Liver (tissue), 8 donors: ENCODE measurements at regions not wholly inside any gene's neighbourhood (a gene's known extent, or its start where the extent isn't known, plus 50 kb on each side); places are given as distances from the start of the nearest gene placed in this dataset.

Source experiments
- DNase-seq: peaks from one replicate; pipeline ENCODE4 v3.0.0-alpha.2; 2017; ENCODE audit warnings: low spot score
- H3K27ac ChIP-seq, 2 donors: one replicate each; pipeline ENCODE4 v1.7.0; 2013; ENCODE audit warnings: inconsistent platforms in 2 of 2, low read length in 2 of 2, control low read depth in 1 of 2, low read depth in 1 of 2, mild to moderate bottlenecking in 1 of 2
- H3K27me3 ChIP-seq, 4 donors: one replicate each; pipeline versions ENCODE4 v1.6.1 to v1.7.0; 2013; ENCODE audit warnings: low read length in 3 of 4, inconsistent platforms in 1 of 4, mild to moderate bottlenecking in 1 of 4, moderate library complexity in 1 of 4; ENCODE audit not compliant: control insufficient read depth in 4 of 4, insufficient read depth in 4 of 4
- H3K36me3 ChIP-seq, 4 donors: one replicate each; pipeline versions ENCODE4 v1.6.1 to v1.7.0; 2013; ENCODE audit warnings: low read length in 3 of 4, mild to moderate bottlenecking in 3 of 4, low read depth in 1 of 4, moderate library complexity in 1 of 4; ENCODE audit not compliant: control insufficient read depth in 4 of 4, insufficient read depth in 3 of 4
- H3K4me1 ChIP-seq, 4 donors: one replicate each; pipeline versions ENCODE4 v1.6.1 to v1.7.0; 2013; ENCODE audit warnings: low read length in 3 of 4, mild to moderate bottlenecking in 3 of 4, moderate library complexity in 1 of 4; ENCODE audit not compliant: control insufficient read depth in 4 of 4, insufficient read depth in 4 of 4
- H3K4me3 ChIP-seq, 3 donors: one replicate each; pipeline versions ENCODE4 v1.6.1 to v1.7.0; 2013; ENCODE audit warnings: low read length in 3 of 3, control low read depth in 1 of 3, low read depth in 1 of 3, mild to moderate bottlenecking in 1 of 3
- H3K9ac ChIP-seq, 2 donors: one replicate each; pipeline ENCODE4 v1.7.0; 2013; ENCODE audit warnings: low read length in 2 of 2, mild to moderate bottlenecking in 2 of 2, moderate library complexity in 2 of 2, control low read depth in 1 of 2, low read depth in 1 of 2
- H3K9me3 ChIP-seq, 4 donors: one replicate each; pipeline versions ENCODE4 v1.6.1 to v1.7.0; 2013; ENCODE audit warnings: low read length in 3 of 4; ENCODE audit not compliant: control insufficient read depth in 4 of 4
- CTCF ChIP-seq: fragments of 150-350 bp; IDR thresholded peaks from 2 replicates; pipeline ENCODE4 v1.5.1; 2017; ENCODE audit warnings: improper control_type of control experiment, low read depth, low read length; ENCODE audit not compliant: missing input control
- EGR1 ChIP-seq, 2 donors: IDR thresholded peaks; 2 replicates each; pipeline ENCODE4 v1.6.1; 2016 to 2018; ENCODE audit warnings: antibody characterized with exemption in 2 of 2, low read depth in 2 of 2
- FOXA1 ChIP-seq: IDR thresholded peaks from 2 replicates; pipeline ENCODE4 v1.6.1; 2016; ENCODE audit warnings: antibody characterized with exemption
- GABPA ChIP-seq, 2 donors: IDR thresholded peaks in 1 of 2; conservative IDR thresholded peaks in 1 of 2; 2 replicates each; pipeline ENCODE4 v1.6.1; 2016; ENCODE audit warnings: antibody characterized with exemption in 2 of 2, mild to moderate bottlenecking in 1 of 2, moderate library complexity in 1 of 2
- HNF4A ChIP-seq, 2 donors: conservative IDR thresholded peaks; 2 replicates each; pipeline ENCODE4 v1.6.1; 2016; ENCODE audit warnings: antibody characterized with exemption in 2 of 2, mild to moderate bottlenecking in 2 of 2
- JUND ChIP-seq, 2 donors: IDR thresholded peaks; 2 replicates each; pipeline ENCODE4 v1.6.1; 2016; ENCODE audit warnings: antibody characterized with exemption in 2 of 2
- NR2F2 ChIP-seq: IDR thresholded peaks from 2 replicates; pipeline ENCODE4 v1.6.1; 2016; ENCODE audit warnings: antibody characterized with exemption
- REST ChIP-seq: IDR thresholded peaks from 2 replicates; pipeline ENCODE4 v1.6.1; 2016; ENCODE audit warnings: antibody characterized with exemption, mild to moderate bottlenecking
- RXRA ChIP-seq, 2 donors: IDR thresholded peaks; 2 replicates each; pipeline ENCODE4 v1.6.1; 2017 to 2018; ENCODE audit warnings: antibody characterized with exemption in 2 of 2, mild to moderate bottlenecking in 1 of 2
- SP1 ChIP-seq: IDR thresholded peaks from 2 replicates; pipeline ENCODE4 v1.6.1; 2018; ENCODE audit warnings: antibody characterized with exemption, mild to moderate bottlenecking
- YY1 ChIP-seq: IDR thresholded peaks from 2 replicates; pipeline ENCODE4 v1.6.1; 2016; ENCODE audit warnings: antibody characterized with exemption, mild to moderate bottlenecking
- WGBS: extraction: QIAGEN DNeasy Blood & Tissue Kit; methylation state at CpG from one replicate; pipeline ENCODE4 v1.1.7; 2013; 5-methylcytosine and 5-hydroxymethylcytosine counted together
- TF ChIP-seq, protein P1 (sequence below): IDR thresholded peaks from 2 replicates; pipeline ENCODE4 v1.6.1; 2016; ENCODE audit warnings: antibody characterized with exemption
- TF ChIP-seq, protein P2 (sequence below): IDR thresholded peaks from 2 replicates; pipeline ENCODE4 v1.6.1; 2016; ENCODE audit warnings: antibody characterized with exemption
- donor health status: healthy.
- donor health status: healthy.
- donor health status: healthy.
- donor health status: healthy.
- donor health status: healthy.

DNA sequence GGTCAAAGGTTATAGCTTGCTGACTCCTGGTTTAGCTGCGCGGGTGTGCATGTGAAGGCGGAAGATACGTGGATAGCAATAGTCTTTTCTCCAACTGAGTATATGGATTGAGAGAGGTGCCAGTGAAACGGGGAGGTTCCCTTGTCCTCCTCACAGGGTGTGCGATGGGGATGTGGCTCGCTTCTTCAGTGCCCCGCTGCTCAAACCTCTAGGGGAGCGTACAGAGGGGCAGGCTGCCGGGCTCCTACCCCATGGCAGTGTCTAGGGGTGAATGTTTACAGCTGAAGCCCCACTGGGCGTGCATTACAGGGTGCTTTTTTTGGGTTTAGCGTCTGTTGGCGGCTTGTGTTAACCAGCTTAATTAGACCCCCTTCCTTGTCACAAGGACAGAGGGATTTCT lies 438.5 kb downstream of the CCSER2 start:
- TF ChIP-seq SP1 (no peak), EGR1 (IDR thresholded peaks at IDR 0.05; ENCODE audit: low read depth in 2 of 2) (no peak), CTCF (no peak), FOXA1 (no peak), REST (no peak), YY1 (no peak), HNF4A (conservative IDR thresholded peaks at IDR 0.05) (no peak), GABPA (IDR thresholded peaks at IDR 0.05 in 1 of 2, conservative IDR thresholded peaks at IDR 0.05 in 1 of 2) (no peak), JUND (IDR thresholded peaks at IDR 0.05) (no peak), NR2F2 (no peak)
- TF ChIP-seq, protein P1, sequence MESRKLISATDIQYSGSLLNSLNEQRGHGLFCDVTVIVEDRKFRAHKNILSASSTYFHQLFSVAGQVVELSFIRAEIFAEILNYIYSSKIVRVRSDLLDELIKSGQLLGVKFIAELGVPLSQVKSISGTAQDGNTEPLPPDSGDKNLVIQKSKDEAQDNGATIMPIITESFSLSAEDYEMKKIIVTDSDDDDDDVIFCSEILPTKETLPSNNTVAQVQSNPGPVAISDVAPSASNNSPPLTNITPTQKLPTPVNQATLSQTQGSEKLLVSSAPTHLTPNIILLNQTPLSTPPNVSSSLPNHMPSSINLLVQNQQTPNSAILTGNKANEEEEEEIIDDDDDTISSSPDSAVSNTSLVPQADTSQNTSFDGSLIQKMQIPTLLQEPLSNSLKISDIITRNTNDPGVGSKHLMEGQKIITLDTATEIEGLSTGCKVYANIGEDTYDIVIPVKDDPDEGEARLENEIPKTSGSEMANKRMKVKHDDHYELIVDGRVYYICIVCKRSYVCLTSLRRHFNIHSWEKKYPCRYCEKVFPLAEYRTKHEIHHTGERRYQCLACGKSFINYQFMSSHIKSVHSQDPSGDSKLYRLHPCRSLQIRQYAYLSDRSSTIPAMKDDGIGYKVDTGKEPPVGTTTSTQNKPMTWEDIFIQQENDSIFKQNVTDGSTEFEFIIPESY: no peak
- TF ChIP-seq, protein P2, sequence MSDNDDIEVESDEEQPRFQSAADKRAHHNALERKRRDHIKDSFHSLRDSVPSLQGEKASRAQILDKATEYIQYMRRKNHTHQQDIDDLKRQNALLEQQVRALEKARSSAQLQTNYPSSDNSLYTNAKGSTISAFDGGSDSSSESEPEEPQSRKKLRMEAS: no peak
- H3K4me1 ChIP-seq: peaks cover 0 to 18% (median 4%) of the 10 kb centered on the region in 4 donors
- DNase-seq: no peak
- WGBS: 96% methylated on average over 13 of the region's 13 CpGs
- no peak overlapping the region for H3K27ac ChIP-seq
- no peak overlapping the region for H3K4me3 ChIP-seq
- no peaks in the 10 kb centered on the region for H3K27me3 ChIP-seq
- H3K36me3 ChIP-seq: no peaks in the 10 kb centered on the region
- H3K9ac ChIP-seq: no peak overlapping the region
- H3K9me3 ChIP-seq: no peaks in the 10 kb centered on the region

GRCh38 chr10:84768132-84768531 lies 439.7 kb downstream of the CCSER2 start:
- Histone ChIP-seq H3K9me3 (no peaks in the 10 kb centered on the region), H3K9ac (no peak overlapping the region), H3K36me3 (no peaks in the 10 kb centered on the region), H3K27ac (peak overlapping the region in 1 of 2 donors; percentile 38), H3K4me1 (peaks cover 0 to 18% (median 4%) of the 10 kb centered on the region in 4 donors), H3K27me3 (no peaks in the 10 kb centered on the region), H3K4me3 (no peak overlapping the region)
- TF ChIP-seq SP1 (peak; percentile 40), NR2F2 (no peak), RXRA (IDR thresholded peaks at IDR 0.05) (peak; percentile 61 to 70), HNF4A (conservative IDR thresholded peaks at IDR 0.05) (peak; percentile 35 to 58), YY1 (peak; percentile 47)
- 43% methylated on average over 4 of the region's 4 CpGs for WGBS
- DNase-seq: no peak
